ENCODE measurements at regions not wholly inside any gene's neighbourhood (a gene's known extent, or its start where the extent isn't known, plus 50 kb on each side); places are given as distances from the start of the nearest gene placed in this dataset.
"Not testable (repeated sequence)": the region's sequence is repeated elsewhere in the genome, so short reads cannot be mapped to it uniquely, and the experiment has no call there.

DNA sequence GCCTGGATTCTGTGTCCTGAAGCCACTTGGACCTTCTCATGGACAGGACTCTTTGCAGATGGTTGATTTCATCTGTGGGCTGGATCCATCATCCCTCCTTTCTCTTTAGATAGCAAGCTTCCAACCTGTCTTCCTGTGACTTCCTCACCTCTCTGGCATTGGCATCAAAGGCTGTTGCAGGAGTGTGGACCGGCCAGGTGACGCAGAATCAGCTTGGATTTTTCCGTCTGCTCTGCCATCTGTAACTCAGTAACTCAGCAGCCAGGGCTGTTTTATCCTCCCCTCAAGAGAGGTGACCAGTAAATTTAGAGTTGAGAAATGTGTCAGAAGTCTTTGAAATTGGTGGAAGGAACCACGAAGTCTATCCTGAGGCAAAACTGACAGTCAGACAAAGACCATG lies 701.7 kb upstream of the TMEM132C start:
- DNase-seq: no peak
- no peak for ATAC-seq (ENCODE audit: poor library complexity)
- intact Hi-C loops (cut with DNase I): no loop called here

- ATAC-seq (ENCODE audit: poor library complexity) (no peak), DNase-seq (no peak)
- intact Hi-C loops (cut with DNase I): no loop called here
Measured at GRCh38 chr12:127567531-127567930, 699.4 kb upstream of the TMEM132C start.

- DNase-seq (no peak), ATAC-seq (ENCODE audit: poor library complexity) (no peak)
- intact Hi-C loops (cut with DNase I): no loop called here
Measured at GRCh38 chr12:127570387-127570786, 696.6 kb upstream of the TMEM132C start.

DNA sequence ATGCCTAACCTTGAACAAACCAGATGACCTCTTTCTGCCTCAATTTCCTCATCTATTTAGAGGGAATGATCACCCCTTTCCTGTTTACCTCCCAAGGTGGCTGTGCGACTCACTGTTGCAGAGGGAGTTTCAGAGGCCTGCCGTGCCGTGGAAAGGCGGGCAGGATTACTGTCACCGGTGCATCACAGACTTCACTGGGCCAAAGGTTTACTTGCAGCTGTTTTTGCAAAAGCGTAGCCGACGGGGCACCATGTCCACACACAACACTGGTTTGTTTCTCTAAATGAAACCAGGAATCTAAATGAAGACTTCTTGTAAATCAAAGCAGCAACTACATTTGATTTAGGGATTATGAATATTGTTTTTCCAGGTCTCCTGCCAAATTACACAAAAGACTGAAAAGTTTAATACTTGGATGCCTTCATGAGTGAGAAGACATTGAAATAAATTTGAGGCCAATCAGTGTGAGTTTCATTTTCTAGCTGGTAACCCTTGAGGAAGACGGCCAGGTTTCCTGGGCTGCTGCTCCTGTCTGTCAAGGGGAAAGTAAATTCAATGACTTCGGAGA lies 696.1 kb upstream of the TMEM132C start:
- no peak for ATAC-seq (ENCODE audit: poor library complexity)
- intact Hi-C loops (cut with DNase I): no loop called here
- DNase-seq: no peak

DNA sequence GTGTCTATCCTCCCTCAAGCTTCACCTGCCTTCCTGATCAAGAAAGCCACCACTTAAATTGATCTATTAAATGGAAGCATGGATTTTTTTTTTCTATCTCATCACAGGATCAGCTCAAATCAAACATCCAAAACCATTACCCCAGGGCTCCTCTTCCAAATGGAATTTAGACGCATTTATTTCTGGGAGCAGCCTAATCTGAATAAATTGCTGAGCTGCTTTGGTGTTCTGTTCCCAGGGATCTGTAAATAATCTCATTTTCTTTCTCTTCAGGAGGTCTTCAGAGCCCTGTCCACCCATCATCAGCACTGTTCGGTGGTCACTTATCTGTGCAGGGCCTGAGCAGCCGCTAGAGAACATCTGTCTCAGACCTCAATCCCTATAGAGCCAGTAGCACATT lies 695.4 kb upstream of the TMEM132C start:
- DNase-seq (no peak), ATAC-seq (ENCODE audit: poor library complexity) (no peak)
- intact Hi-C loops (cut with DNase I): no loop called here

- intact Hi-C loops (cut with DNase I): no loop called here
- ATAC-seq (ENCODE audit: poor library complexity): no peak
- DNase-seq: no peak
Measured at GRCh38 chr12:127579446-127579845, 687.5 kb upstream of the TMEM132C start.

- intact Hi-C loops (cut with DNase I): no loop called here
- DNase-seq: no peak
- ATAC-seq (ENCODE audit: poor library complexity): no peak
Measured at GRCh38 chr12:127582074-127582473, 684.9 kb upstream of the TMEM132C start.

DNA sequence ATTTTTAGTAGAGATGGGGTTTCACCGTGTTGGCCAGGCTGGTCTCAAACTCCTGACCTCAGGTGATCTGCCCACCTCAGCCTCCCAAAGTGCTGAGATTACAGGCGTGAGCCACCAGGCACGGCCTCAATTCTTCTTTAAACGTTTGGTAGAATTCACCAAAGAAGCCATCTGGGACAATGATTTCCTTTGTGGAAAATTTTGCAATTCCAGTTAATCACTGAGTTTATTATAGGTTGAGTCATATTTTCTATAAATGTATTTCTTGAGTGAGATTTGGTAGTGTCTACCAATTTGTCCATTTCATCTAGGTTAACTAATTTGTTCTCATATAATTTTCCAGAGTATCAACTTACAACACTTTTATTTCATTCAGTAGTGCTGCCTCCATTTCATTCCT lies 683.9 kb upstream of the TMEM132C start:
- intact Hi-C loops (cut with DNase I): no loop called here
- ATAC-seq (ENCODE audit: poor library complexity): no peak

DNA sequence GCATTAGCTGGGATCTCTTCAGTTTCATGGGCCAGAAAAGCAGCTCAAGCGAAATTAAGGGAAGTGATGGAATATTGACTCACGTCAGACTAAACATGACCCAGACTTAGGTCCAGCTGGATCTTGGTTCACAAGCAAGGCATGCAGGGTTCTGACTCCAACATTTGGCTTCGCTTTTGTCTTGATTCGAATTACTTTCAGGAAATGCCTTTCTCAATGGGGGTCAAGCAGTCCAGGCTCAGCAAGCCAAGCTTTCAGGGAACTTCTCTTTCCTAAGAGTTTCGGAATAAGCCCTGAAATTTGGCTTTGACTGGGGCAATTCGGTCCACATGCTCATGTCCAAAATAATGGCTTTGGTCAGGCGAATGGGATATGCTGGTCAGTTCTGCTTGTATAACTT lies 678.7 kb upstream of the TMEM132C start:
- intact Hi-C loops (cut with DNase I): no loop called here
- DNase-seq: no peak
- no peak for ATAC-seq (ENCODE audit: poor library complexity)

More for the DNA sequence above, 683.9 kb upstream of the TMEM132C start:
- DNase-seq: no peak

DNA sequence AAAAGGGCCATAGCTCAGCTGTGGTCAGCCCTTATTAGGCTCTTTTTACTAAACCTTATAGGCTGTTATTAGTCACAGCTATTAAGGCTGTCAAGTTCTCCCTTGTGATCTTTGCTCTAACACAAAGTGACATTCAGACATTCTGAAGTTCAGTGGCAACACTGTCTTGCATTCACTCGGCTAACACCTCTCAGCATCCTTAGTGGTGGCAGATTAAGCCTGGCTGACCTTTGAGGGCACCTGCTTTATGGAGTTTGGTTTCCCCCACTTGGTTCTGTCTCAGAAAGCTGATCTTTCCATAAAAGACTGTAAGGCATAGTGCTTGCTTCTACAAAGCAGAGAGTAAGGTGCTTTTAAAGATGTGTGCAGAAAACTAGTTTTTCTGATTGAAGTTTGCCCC lies 677.4 kb upstream of the TMEM132C start:
- ATAC-seq (ENCODE audit: poor library complexity): no peak
- intact Hi-C loops (cut with DNase I): no loop called here
- DNase-seq: no peak

- intact Hi-C loops (cut with DNase I): no loop called here
Measured at GRCh38 chr12:127590868-127591267, 676.1 kb upstream of the TMEM132C start.

GRCh38 chr12:127592245-127592644 lies 674.7 kb upstream of the TMEM132C start:
- DNase-seq (no peak), ATAC-seq (ENCODE audit: poor library complexity) (no peak)
- intact Hi-C loops (cut with DNase I): no loop called here

More at GRCh38 chr12:127590868-127591267, 676.1 kb upstream of the TMEM132C start:
- no peak for DNase-seq
- no peak for ATAC-seq (ENCODE audit: poor library complexity)

- DNase-seq (no peak), ATAC-seq (ENCODE audit: poor library complexity) (no peak)
- intact Hi-C loops (cut with DNase I): no loop called here
Measured at GRCh38 chr12:127594351-127594970, 672.5 kb upstream of the TMEM132C start.

DNA sequence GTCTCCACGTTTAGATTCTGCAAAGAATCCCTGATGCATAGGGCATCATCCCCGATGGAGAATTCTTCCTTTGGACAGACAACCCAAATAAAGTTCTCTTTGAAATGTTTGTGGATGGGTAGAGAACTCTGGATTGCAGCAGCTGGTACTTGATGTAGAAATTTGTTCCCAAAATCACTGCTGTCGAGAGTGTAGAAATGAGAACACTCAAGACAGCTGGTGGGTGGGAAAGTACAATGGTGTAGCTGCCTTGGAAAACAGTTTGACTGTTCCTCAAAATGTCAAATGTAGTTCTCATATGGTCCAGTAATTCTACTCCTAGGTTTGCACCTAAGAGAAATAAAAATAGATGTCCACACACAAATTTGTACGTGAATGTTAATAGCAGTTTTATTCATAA lies 671.5 kb upstream of the TMEM132C start:
- intact Hi-C loops (cut with DNase I): no loop called here
- DNase-seq: no peak
- no peak for ATAC-seq (ENCODE audit: poor library complexity)

DNA sequence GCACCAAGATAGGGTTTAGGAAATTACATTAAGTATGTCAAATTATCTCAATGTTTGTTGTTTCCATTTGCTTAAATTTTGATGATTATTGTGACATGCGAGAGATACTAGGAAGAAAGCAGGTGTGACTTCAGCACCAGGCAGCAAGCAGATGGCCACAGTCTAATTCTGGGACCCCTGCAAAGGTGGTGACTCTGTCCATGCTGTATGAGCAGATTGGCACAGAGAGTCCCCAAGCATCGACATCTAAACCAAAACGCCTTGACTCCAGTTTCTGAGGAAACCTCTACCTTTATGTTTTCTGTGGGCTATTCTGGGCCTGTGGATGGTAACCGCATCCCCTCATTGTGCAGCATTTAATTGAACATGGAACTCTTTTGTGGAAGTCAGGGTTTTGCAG lies 670.1 kb upstream of the TMEM132C start:
- DNase-seq (no peak), ATAC-seq (ENCODE audit: poor library complexity) (no peak)
- intact Hi-C loops (cut with DNase I): no loop called here

DNA sequence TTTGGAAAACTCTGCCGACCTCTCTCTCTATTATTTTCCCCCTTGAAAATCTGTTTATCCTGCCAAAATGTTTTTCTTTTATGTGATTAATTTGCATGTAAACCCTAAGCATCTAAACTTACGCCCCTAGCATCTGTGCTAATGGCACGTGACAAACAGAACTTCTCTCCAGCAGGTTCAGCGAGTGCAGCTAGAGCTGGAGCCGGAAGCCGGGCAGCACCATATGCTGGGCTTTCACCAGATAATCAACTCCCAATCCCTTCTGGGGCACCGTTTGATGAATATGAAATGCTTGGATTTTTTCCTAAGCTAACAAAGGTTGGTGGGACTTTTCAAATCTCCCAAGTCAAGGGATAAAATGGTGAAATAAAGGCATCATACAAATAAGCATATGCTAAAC lies 667.5 kb upstream of the TMEM132C start:
- ATAC-seq (ENCODE audit: poor library complexity) (no peak), DNase-seq (no peak)
- intact Hi-C loops (cut with DNase I): no loop called here

- intact Hi-C loops (cut with DNase I): no loop called here
- ATAC-seq (ENCODE audit: poor library complexity): no peak
Measured at GRCh38 chr12:127600211-127600610, 666.8 kb upstream of the TMEM132C start.

DNA sequence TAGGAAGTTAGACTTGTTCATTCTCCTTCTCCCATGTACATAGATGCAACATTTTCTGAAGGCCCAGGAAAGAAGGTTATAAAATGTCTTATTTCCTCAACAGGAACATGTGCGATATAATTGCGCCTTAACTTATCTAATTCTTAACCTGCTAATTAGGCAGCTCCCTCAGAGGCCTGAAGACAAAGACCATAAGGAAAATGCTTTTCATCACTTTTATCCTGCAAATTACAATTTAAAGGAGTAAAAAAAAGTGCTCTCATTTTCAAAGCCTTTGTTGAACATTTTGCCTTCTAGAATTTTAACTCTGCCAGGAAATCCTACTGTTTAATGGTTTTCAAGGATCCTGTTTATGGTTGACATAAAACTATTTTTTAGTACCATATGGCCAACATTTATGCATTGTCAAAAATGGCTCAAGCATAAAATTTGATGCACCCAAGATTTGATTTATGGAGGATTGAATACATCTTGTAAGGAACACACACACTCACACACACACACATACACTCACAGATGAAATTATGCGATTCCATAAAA lies 660.4 kb upstream of the TMEM132C start:
- DNase-seq (no peak), ATAC-seq (ENCODE audit: poor library complexity) (no peak)
- intact Hi-C loops (cut with DNase I): no loop called here

More at GRCh38 chr12:127600211-127600610, 666.8 kb upstream of the TMEM132C start:
- DNase-seq: no peak

- DNase-seq (no peak), ATAC-seq (ENCODE audit: poor library complexity) (no peak)
- intact Hi-C loops (cut with DNase I): no loop called here
Measured at GRCh38 chr12:127607146-127607725, 659.7 kb upstream of the TMEM132C start.

DNA sequence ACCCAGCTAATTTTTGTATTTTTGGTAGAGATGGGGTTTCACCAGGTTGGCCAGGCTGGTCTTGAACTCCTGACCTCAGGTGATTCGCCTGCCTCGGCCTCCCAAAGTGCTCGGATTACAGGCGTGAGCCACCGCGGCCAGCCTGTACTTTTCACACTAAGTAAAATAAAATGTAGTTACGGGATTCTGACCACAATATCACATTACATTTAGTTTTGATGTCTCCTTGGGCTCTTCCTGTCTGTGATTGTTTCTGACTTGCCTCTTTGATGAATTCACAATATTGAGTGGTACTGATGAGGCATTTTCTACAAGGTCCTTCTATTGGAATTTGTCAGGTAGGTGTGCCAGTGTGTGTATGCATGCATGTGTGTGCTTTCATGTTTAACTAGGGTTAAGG lies 658.6 kb upstream of the TMEM132C start:
- ATAC-seq (ENCODE audit: poor library complexity); intact Hi-C loops (cut with DNase I); DNase-seq: not testable (repeated sequence)

Measured in Right ventricle myocardium superior (tissue), 1 donor.